GM18511 (cell line): ENCODE measurements at regions not wholly inside any gene's neighbourhood (a gene's known extent, or its start where the extent isn't known, plus 50 kb on each side); places are given as distances from the start of the nearest gene placed in this dataset.

Source experiments
- ATAC-seq: cut with Tn5 transposase; IDR thresholded peaks from one replicate; pipeline ENCODE4 v1.9.1; 2021; ENCODE audit warnings: mild to moderate bottlenecking, moderate library complexity; ENCODE audit not compliant: unreplicated experiment

- ATAC-seq, result no peak
Observed at GRCh38 chr1:187622545-187622944, 793.8 kb downstream of the PLA2G4A start.

DNA sequence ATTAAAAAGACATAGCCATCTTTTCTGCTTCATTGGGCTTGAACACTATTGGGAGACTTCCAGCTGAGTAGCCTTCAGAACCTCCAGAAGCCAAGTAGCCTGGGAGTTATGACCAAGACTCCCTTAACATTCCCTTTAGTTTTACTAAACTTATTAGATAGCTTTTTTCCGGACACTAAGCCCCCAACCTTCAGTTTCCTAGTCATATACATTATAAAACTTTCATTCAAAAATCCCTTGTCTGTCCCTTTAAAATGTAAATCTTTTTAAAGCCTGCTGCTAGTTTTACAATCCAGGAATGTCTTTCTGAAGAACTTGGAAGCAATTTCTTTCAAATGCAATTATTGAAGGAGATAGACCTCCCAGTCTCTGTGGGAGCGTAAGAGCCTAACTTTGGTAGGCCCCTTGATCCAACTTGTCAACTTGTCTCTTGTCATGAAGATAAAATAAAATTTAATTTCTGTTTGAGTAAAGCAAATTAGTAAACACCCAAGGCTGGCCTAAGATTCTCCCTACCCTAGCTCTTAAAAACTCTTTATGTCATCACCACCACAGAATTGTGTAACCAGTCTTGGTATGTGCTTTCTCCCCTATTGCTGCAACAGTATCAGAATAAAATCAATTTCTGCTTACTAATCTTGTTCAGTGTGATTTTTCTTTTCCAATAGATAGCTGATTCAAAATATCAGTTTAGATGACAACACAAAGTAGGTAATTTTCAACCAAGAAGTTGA, 796.2 kb downstream of the PLA2G4A start:
- no peak for ATAC-seq

DNA sequence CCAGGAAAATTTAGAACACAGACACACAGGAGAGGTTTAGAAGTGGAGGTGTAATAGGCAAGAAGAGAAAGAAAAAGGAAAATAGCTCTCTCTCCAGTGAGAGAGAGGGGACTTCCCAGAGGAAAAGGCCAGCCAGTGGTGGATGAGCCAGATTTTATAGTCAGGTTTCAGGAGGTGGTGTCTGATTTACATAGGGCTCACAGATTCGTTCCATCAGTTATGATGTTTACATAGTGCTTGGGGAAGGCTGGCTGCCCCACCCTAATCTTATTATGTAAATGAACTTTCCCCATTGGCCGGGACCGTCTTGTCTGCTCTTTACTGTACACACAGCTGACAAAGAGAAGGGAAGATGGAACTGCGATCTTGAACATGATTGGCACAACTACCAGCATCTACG, 797.3 kb downstream of the PLA2G4A start:
- ATAC-seq, result no peak

DNA sequence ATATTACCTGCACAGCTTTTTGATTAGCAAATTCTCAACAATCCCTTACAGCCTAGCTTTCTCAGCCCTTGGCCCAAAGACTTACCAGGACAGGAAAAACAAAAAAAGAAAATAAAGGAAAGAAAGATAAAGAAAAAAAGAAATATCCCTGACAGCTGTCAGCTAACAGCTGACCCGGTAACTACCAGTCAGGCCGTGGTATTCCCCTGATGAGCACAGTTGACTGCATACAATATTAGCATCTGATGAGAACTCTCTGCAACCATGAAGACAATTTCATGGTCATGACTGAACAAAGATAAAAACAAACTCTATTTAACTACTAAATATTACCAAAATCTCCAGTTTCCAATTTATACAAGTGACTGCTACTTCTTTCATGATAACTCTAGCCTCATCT, 798.8 kb downstream of the PLA2G4A start:
- ATAC-seq, result no peak

DNA sequence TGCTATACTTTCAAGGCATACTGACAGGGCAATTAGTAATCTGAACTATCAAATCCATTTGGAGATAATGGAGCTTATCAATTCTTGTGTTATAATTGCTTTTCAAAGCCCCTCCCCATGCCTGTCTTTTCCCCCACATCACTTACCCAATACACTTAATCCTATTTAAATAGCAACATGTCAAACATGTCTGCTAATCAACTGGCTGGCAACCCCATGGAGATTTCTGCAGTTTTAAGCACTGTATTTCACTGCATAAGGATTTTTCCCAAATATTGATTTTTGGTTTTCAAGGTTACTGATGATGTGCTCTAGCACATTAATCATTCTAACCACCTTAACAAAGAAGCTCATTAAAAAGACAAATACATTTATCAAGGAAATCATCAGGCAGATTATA, 800.3 kb downstream of the PLA2G4A start:
- ATAC-seq, result no peak

GRCh38 chr1:187630653-187631380, 802.1 kb downstream of the PLA2G4A start:
- no peak for ATAC-seq

DNA sequence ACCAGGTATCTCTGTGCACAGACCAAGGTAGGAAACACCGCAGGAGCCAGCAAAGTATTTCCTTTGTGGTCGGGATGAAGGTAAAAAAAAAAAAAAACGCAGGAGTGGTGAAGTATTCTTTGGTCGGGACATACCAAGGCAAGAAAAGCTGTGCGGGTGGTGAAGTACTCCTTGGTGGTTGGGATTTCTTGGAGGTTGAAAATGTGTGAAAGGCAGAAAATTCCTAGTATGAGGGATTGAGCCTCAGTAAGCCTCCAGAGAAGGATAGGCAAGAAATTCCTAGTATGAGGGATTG, 802.6 kb downstream of the PLA2G4A start:
- ATAC-seq, result no peak

GRCh38 chr1:187631984-187632383, 803.2 kb downstream of the PLA2G4A start:
- no peak for ATAC-seq

DNA sequence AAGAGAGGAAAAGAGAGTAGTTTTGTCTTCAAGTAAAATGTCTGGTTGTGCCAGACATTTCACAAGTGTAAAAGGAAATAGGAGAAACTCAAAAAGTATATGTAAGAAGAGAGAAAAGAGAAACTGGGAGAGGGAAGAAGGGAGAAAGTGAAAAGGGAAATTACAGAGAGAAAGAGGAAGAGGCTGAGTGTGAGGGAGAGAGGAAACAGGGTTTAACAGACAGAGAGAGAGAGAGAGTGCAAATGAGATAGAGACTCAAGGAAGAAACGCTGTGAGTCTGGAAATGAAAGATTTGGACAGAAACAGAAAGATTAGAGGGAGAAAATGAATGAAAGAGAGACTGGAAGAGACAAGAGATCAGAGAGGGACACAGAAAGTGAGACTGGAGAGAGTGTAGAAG, 806.2 kb downstream of the PLA2G4A start:
- ATAC-seq, result no peak

GRCh38 chr1:187638733-187639434, 810.1 kb downstream of the PLA2G4A start:
- ATAC-seq, result no peak

GRCh38 chr1:187641015-187641414, 812.3 kb downstream of the PLA2G4A start:
- no peak for ATAC-seq

DNA sequence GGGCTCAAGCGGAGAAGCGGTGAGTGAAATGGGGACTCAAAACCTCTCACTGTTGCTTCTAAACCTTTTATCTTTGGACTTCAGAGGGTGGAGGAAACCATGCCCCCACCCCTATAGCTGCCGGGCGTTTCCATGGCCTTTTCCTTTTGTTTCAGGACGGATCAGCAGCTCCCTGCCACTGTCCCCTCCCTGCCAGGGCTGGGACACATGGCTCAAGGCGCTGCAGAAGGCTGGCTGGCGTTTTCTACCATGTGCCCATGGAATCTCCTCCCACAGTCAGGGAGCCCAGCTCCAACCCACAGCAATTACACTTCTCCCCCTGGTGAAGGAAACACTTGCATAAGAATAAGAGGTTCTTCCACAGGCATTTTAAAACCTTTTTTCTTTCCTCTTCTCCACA, 812.7 kb downstream of the PLA2G4A start:
- no peak for ATAC-seq

DNA sequence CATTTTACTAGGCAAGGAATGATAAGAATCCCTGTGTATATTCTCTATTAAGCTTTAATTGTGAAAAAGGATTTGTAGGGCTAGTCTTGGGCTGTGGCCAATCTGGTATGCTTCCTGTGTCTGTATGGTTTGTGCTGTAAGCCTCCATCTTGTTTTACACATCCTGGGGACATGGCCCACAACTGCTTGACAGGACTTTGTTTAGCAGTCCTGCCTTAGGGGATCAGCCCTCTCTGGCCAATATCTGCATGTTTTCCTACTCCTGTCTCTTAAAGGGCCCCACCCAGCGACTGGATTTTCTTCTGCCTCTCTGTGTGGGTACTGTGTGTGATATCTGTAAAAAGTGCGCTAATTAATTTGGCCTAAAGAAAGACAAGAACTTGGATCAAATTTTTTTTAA, 813.2 kb downstream of the PLA2G4A start:
- ATAC-seq, result no peak

DNA sequence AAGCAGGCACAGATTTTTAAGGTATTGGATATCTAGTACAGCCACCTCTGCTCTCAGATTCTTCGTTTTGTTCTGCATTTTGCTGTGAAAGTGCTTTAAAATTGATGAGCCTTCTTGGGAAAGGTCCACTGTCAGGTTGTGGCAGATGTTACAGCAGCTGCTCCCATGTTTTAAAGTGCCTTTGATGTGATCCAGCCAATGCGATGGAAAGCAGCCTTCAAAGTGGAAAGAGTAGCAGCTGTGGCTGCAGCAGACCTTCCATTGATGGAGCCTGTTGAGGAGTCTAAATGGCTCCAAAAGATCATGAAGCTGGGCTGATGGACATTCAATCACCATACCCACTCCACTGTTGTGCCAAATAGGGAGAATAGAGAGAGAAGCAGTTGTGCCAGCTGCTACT, 816.9 kb downstream of the PLA2G4A start:
- no peak for ATAC-seq

GRCh38 chr1:187646536-187647107, 817.9 kb downstream of the PLA2G4A start:
- ATAC-seq, result no peak

DNA sequence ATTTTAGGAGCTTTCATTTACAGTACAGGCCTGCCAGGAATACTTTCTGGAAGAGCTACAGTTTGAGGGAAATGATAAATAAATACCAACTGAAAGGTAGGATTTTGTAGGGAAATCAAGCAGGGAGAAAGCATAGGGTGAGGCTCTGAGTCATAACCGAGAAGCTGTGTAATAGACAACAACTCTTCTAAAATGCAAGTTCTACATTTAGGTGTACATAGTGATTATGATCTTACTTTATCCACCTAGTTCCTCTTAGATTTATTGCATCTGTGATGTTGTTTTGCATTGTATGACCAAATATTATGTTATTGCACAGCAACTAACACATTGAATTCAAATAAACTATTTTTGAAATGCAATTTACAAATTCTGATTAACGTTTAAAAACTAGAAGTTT, 819.3 kb downstream of the PLA2G4A start:
- no peak for ATAC-seq

GRCh38 chr1:187654635-187655034, 825.9 kb downstream of the PLA2G4A start:
- ATAC-seq, result no peak

- no peak for ATAC-seq
Observed at GRCh38 chr1:187655104-187655503, 826.4 kb downstream of the PLA2G4A start.

- no peak for ATAC-seq
Observed at GRCh38 chr1:187665483-187665882, 836.7 kb downstream of the PLA2G4A start.

GRCh38 chr1:187680823-187681222, 852.1 kb downstream of the PLA2G4A start:
- no peak for ATAC-seq

- ATAC-seq, result no peak
Observed at GRCh38 chr1:187682112-187682511, 853.4 kb downstream of the PLA2G4A start.

DNA sequence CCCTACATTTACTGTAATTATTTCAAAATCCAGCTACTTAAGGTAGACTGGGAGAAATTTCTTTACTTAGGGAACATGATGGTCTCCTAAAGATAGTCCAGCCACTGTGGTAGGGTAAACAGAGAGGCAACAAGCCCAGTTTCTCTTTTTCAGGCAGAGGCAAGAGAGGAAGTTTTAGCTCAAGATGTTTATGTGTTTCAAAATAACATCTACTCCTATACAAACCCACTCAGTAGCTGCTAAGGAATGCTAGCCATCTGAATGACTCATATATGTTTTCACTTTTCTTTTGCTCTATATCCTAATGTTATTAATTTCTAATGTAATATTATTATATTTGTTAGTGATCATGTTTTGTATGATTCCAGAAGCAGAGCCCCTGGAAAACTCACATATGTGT, 856.6 kb downstream of the PLA2G4A start:
- ATAC-seq, result no peak
